ENCODE measurements at regions not wholly inside any gene's neighbourhood (a gene's known extent, or its start where the extent isn't known, plus 50 kb on each side); places are given as distances from the start of the nearest gene placed in this dataset.

GRCh38 chr9:26750162-26750561, 142.4 kb downstream of the CAAP1 start:
- Histone ChIP-seq H3K9me3 (no peaks in the 10 kb centered on the region), H3K27me3 (no peaks in the 10 kb centered on the region), H3K36me3 (no peaks in the 10 kb centered on the region), H3K4me1 (no peaks in the 10 kb centered on the region), H3K27ac (no peak overlapping the region), H3K4me3 (no peak overlapping the region)
- no peak for DNase-seq (ENCODE audit: low spot score in 2 of 2)
- intact Hi-C loops (cut with DNase I; ENCODE audit: low total_unique reads) = no loop called here
- TF ChIP-seq, protein P1, sequence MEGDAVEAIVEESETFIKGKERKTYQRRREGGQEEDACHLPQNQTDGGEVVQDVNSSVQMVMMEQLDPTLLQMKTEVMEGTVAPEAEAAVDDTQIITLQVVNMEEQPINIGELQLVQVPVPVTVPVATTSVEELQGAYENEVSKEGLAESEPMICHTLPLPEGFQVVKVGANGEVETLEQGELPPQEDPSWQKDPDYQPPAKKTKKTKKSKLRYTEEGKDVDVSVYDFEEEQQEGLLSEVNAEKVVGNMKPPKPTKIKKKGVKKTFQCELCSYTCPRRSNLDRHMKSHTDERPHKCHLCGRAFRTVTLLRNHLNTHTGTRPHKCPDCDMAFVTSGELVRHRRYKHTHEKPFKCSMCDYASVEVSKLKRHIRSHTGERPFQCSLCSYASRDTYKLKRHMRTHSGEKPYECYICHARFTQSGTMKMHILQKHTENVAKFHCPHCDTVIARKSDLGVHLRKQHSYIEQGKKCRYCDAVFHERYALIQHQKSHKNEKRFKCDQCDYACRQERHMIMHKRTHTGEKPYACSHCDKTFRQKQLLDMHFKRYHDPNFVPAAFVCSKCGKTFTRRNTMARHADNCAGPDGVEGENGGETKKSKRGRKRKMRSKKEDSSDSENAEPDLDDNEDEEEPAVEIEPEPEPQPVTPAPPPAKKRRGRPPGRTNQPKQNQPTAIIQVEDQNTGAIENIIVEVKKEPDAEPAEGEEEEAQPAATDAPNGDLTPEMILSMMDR (IDR thresholded peaks at IDR 0.05) = no peak
- TF ChIP-seq POLR2A (IDR thresholded peaks at IDR 0.05) (no peak), POLR2AphosphoS5 (IDR thresholded peaks at IDR 0.05) (no peak)

DNA sequence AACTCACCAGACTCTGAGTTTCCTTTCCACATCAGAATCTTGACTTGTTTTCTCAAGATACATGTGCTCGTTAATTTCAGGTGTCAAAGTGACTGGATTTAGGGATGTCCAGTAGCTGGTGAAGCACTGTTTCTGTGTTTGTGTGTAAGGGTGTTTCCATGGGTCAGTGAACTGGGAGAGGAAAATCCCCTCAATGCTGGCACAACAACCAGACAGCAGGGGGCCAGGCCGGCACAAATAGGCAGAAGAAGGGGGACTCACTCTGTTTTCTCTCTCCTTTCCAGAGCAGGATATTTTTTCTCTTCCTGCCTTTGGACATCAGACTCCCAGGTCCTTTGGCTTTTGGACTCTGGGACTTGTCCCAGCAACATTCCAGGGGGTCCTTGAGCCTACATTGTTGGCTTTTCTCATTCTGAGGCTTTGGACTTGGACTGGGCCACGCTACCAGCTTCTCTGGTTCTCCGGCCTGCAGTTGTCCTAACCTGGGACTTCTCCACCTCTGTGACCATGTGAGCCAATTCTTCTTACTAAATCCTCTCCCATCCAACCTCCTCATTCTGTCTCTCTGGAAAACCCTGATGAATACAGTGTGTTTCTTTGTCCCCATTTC, 144.0 kb downstream of the CAAP1 start:
- Histone ChIP-seq H3K9me3 (no peaks in the 10 kb centered on the region), H3K27ac (no peak overlapping the region), H3K4me1 (no peaks in the 10 kb centered on the region), H3K4me3 (no peak overlapping the region), H3K36me3 (no peaks in the 10 kb centered on the region), H3K27me3 (no peaks in the 10 kb centered on the region)
- TF ChIP-seq POLR2A (IDR thresholded peaks at IDR 0.05) = no peak
- TF ChIP-seq POLR2AphosphoS5 (IDR thresholded peaks at IDR 0.05) = no peak
- TF ChIP-seq, protein P1 (IDR thresholded peaks at IDR 0.05) = no peak
- intact Hi-C loops (cut with DNase I; ENCODE audit: low total_unique reads) = loop anchor here (10.0 kb wide), 1 partner anchor 836 kb away; no protein-coding TSS in a partner anchor
- DNase-seq (ENCODE audit: low spot score in 2 of 2) = no peak

DNA sequence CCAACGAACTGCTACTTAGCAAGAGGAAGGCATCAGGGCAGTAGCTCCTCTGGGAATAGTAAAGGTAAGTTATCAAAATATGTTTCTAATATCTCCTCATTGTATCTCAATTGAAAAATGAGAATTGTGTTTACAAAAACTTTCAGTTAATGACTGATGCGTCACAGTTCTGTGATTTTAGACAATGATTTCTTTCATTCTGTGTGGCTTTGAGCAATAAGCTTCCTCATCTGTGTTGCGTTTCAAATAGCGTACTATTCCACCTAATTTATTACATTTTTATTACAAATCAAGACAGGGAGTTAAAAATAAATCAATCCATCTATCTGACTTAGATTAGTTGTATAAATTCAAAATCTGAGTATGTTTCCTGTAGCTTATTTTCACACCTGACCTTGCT, 145.0 kb downstream of the CAAP1 start:
- H3K4me3 ChIP-seq = no peak overlapping the region
- intact Hi-C loops (cut with DNase I; ENCODE audit: low total_unique reads) = loop anchor here (10.0 kb wide), 1 partner anchor 837 kb away; no protein-coding TSS in a partner anchor
- no peaks in the 10 kb centered on the region for H3K36me3 ChIP-seq
- no peak for DNase-seq (ENCODE audit: low spot score in 2 of 2)
- no peaks in the 10 kb centered on the region for H3K4me1 ChIP-seq
- no peaks in the 10 kb centered on the region for H3K27me3 ChIP-seq
- no peak overlapping the region for H3K27ac ChIP-seq
- H3K9me3 ChIP-seq = no peaks in the 10 kb centered on the region
- TF ChIP-seq POLR2A (IDR thresholded peaks at IDR 0.05) (no peak), POLR2AphosphoS5 (IDR thresholded peaks at IDR 0.05) (no peak)
- TF ChIP-seq, protein P1 (IDR thresholded peaks at IDR 0.05) = no peak

GRCh38 chr9:26746357-26747072, 146.1 kb downstream of the CAAP1 start:
- intact Hi-C loops (cut with DNase I; ENCODE audit: low total_unique reads) = loop anchor here (10.0 kb wide), 1 partner anchor 838 kb away; no protein-coding TSS in a partner anchor
- TF ChIP-seq POLR2AphosphoS5 (IDR thresholded peaks at IDR 0.05) (no peak), POLR2A (IDR thresholded peaks at IDR 0.05) (no peak)
- TF ChIP-seq, protein P1 (IDR thresholded peaks at IDR 0.05) = no peak
- no peaks in the 10 kb centered on the region for H3K36me3 ChIP-seq
- H3K9me3 ChIP-seq = no peaks in the 10 kb centered on the region
- H3K4me3 ChIP-seq = no peak overlapping the region
- H3K4me1 ChIP-seq = no peaks in the 10 kb centered on the region
- no peak overlapping the region for H3K27ac ChIP-seq
- DNase-seq (ENCODE audit: low spot score in 2 of 2) = no peak
- no peaks in the 10 kb centered on the region for H3K27me3 ChIP-seq

DNA sequence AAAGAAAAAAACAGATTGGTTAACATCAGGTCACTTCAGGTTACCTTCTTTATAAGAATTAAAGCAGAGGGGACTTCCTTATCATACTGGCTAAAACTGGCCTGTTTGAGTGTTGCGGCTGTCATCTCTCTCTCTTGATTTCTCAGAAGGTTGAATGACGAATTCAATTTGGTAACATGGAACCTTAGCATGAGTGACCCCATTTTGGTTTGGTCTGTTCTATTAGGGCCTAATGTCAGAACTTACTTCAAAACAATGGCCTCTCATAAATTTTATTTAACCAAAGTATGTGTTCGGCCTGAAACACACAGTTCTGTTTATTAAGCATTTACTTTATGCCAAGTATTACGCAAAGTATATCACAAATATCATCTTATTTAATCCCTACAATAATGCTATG, 147.5 kb downstream of the CAAP1 start:
- DNase-seq (ENCODE audit: low spot score in 2 of 2) = no peak
- intact Hi-C loops (cut with DNase I; ENCODE audit: low total_unique reads) = loop anchor here (10.0 kb wide), 1 partner anchor 840 kb away; no protein-coding TSS in a partner anchor
- H3K9me3 ChIP-seq = no peaks in the 10 kb centered on the region

More for the DNA sequence above, 147.5 kb downstream of the CAAP1 start:
- Histone ChIP-seq H3K4me1 (no peaks in the 10 kb centered on the region), H3K27me3 (no peaks in the 10 kb centered on the region), H3K27ac (no peak overlapping the region), H3K36me3 (no peaks in the 10 kb centered on the region), H3K4me3 (no peak overlapping the region)
- TF ChIP-seq, protein P1 (IDR thresholded peaks at IDR 0.05) = no peak
- TF ChIP-seq POLR2A (IDR thresholded peaks at IDR 0.05) (no peak), POLR2AphosphoS5 (IDR thresholded peaks at IDR 0.05) (no peak)

Data from breast epithelium (tissue), 4 donors.